Activated CD4-positive, alpha-beta memory T cell treated with anti-CD3 and anti-CD28 coated beads for 36 hours (primary cell): ENCODE measurements at regions not wholly inside any gene's neighbourhood (a gene's known extent, or its start where the extent isn't known, plus 50 kb on each side); places are given as distances from the start of the nearest gene placed in this dataset.
"Not testable (repeated sequence)": the region's sequence is repeated elsewhere in the genome, so short reads cannot be mapped to it uniquely, and the experiment has no call there.

Experiments
- CTCF ChIA-PET: fragments of 350-600 bp; sonication (Branson Sonifier 250); formaldehyde crosslinking; loops from one replicate; lab custom pipeline; 2021; ENCODE audit warnings: antibody characterized with exemption, inconsistent platforms; lab: Charles Lee
- POLR2A ChIA-PET: fragments of 350-600 bp; sonication (Branson Sonifier 250); formaldehyde crosslinking; loops from one replicate; lab custom pipeline; 2021; ENCODE audit warnings: antibody characterized with exemption; lab: Charles Lee
- DNase-seq: peaks from one replicate; pipeline ENCODE4 v3.0.0-alpha.2; 2020
- H3K27ac Mint-ChIP-seq: one replicate; pipeline ENCODE4 v1.8.0; 2021; ENCODE audit warnings: mixed read lengths
- H3K27me3 Mint-ChIP-seq: one replicate; pipeline ENCODE4 v1.8.0; 2021; ENCODE audit warnings: mixed read lengths
- H3K36me3 Mint-ChIP-seq: one replicate; pipeline ENCODE4 v1.8.0; 2021; ENCODE audit warnings: mixed read lengths
- H3K4me1 Mint-ChIP-seq: one replicate; pipeline ENCODE4 v1.8.0; 2021; ENCODE audit warnings: low read depth, mixed read lengths
- H3K4me3 Mint-ChIP-seq: one replicate; pipeline ENCODE4 v1.8.0; 2021; ENCODE audit warnings: mild to moderate bottlenecking, mixed read lengths
- H3K9me3 Mint-ChIP-seq: one replicate; pipeline ENCODE4 v1.8.0; 2021; ENCODE audit warnings: mixed read lengths
- intact Hi-C: fragments of 100-400 bp; cut with micrococcal nuclease; formaldehyde crosslinking; loops from one replicate; pipeline ENCODE4 v1.15.1; 2023

- ChIA-PET CTCF (interaction anchor here (0.9 kb wide), 1 partner anchor 10 kb away, joined by 3 read pairs; no protein-coding TSS in a partner anchor), POLR2A (no interaction called here)
- Mint-ChIP-seq H3K36me3 (no peaks in the 10 kb centered on the region), H3K4me1 (no peaks in the 10 kb centered on the region), H3K4me3 (no peak overlapping the region), H3K27ac (no peak overlapping the region), H3K27me3 (no peaks in the 10 kb centered on the region), H3K9me3 (no peaks in the 10 kb centered on the region)
- intact Hi-C loops, result no loop called here
- no peak for DNase-seq
These were observed 72.6 kb upstream of the CDC42EP3 start for GRCh38 chr2:37744010-37744409.

GRCh38 chr2:37744961-37745360 is 73.5 kb upstream of the CDC42EP3 start:
- not testable (repeated sequence) for H3K27ac Mint-ChIP-seq

DNA sequence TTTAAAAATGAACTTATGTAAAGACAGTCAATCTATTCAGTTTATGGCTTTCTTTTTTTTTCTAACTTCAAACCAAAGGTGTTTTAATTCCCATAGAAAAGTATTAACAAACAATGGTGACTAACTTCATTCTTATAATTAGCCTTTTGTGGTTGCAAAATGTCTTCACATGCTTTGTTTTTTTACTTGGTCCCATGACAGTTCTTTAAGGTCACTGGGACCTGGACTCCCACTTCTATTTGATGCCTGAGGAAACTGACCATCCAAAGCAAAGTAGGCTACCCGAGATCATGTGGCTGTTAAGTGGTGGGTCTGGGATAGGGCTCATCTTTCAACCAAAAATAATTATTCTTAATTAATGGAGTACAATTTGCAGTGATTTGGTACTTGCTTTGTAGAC is 74.6 kb upstream of the CDC42EP3 start:
- H3K4me3 Mint-ChIP-seq, H3K4me1 Mint-ChIP-seq, CTCF ChIA-PET, H3K9me3 Mint-ChIP-seq, H3K27me3 Mint-ChIP-seq, POLR2A ChIA-PET, H3K27ac Mint-ChIP-seq, DNase-seq, intact Hi-C loops, H3K36me3 Mint-ChIP-seq: not testable (repeated sequence)

More at GRCh38 chr2:37744961-37745360, 73.5 kb upstream of the CDC42EP3 start:
- H3K36me3 Mint-ChIP-seq, H3K4me3 Mint-ChIP-seq, H3K27me3 Mint-ChIP-seq, DNase-seq, intact Hi-C loops, H3K4me1 Mint-ChIP-seq, H3K9me3 Mint-ChIP-seq, POLR2A ChIA-PET, CTCF ChIA-PET: not testable (repeated sequence)

GRCh38 chr2:37746883-37747282 is 75.4 kb upstream of the CDC42EP3 start:
- no peak for DNase-seq
- Mint-ChIP-seq H3K9me3 (no peaks in the 10 kb centered on the region), H3K27ac (no peak overlapping the region), H3K36me3 (no peaks in the 10 kb centered on the region), H3K4me3 (no peak overlapping the region), H3K27me3 (no peaks in the 10 kb centered on the region), H3K4me1 (no peaks in the 10 kb centered on the region)
- POLR2A ChIA-PET, result no interaction called here
- intact Hi-C loops, result no loop called here
- CTCF ChIA-PET, result no interaction called here

DNA sequence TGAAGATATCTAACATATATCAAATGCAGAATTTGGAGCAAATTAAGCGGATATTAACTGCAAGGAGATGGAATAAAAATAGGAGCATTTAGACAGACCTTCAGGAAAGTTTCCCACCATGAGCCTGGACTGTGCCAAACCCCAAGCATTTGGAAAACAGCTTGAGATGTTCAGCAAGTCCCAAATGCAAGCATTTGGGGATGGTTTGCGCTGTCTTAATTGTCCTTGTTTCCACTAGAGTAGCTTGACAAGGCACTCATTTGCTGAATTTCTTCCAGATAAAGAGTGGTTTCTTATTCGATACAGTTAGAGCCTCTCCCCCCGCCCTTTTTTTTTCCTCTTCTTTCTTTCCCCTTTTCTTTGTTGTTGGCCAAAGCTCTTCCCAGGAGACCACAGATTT is 77.1 kb upstream of the CDC42EP3 start:
- H3K27ac Mint-ChIP-seq, result no peak overlapping the region
- CTCF ChIA-PET, result interaction anchor here (0.8 kb wide), 1 partner anchor 84 kb away, joined by 3 read pairs; no protein-coding TSS in a partner anchor
- POLR2A ChIA-PET, result no interaction called here

GRCh38 chr2:37750286-37750685 is 78.8 kb upstream of the CDC42EP3 start:
- H3K27me3 Mint-ChIP-seq, H3K9me3 Mint-ChIP-seq, DNase-seq, CTCF ChIA-PET, H3K4me3 Mint-ChIP-seq, H3K36me3 Mint-ChIP-seq, POLR2A ChIA-PET, intact Hi-C loops, H3K27ac Mint-ChIP-seq, H3K4me1 Mint-ChIP-seq: not testable (repeated sequence)

More for the DNA sequence above, 77.1 kb upstream of the CDC42EP3 start:
- intact Hi-C loops, result no loop called here
- Mint-ChIP-seq H3K4me3 (no peak overlapping the region), H3K27me3 (no peaks in the 10 kb centered on the region), H3K36me3 (no peaks in the 10 kb centered on the region), H3K9me3 (no peaks in the 10 kb centered on the region), H3K4me1 (no peaks in the 10 kb centered on the region)
- DNase-seq, result no peak

DNA sequence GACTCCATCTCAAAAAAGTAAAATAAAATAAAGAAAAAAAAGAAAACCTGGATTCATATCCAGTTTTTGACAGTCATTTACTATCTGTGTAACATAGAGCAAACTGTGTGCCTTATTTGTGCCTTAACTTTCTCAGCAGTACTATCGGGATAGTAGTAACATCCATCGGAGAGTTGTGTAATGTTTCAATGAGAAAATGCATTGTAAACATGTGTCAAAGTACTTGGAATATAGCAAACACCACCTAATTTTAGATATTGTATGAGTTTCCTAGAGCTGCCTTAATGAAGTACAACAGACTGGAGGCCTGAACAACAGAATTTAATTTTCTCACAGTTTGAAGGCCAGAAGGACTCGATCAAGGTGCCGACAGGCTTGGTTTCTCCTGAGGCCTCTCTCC is 81.3 kb upstream of the CDC42EP3 start:
- ChIA-PET POLR2A (no interaction called here), CTCF (no interaction called here)
- intact Hi-C loops, result no loop called here
- Mint-ChIP-seq H3K27ac (no peak overlapping the region), H3K4me3 (no peak overlapping the region), H3K4me1 (no peaks in the 10 kb centered on the region), H3K27me3 (no peaks in the 10 kb centered on the region), H3K36me3 (no peaks in the 10 kb centered on the region), H3K9me3 (no peaks in the 10 kb centered on the region)
- no peak for DNase-seq

- H3K36me3 Mint-ChIP-seq, result no peaks in the 10 kb centered on the region
- no peaks in the 10 kb centered on the region for H3K4me1 Mint-ChIP-seq
- ChIA-PET POLR2A (no interaction called here), CTCF (no interaction called here)
- H3K27me3 Mint-ChIP-seq, result no peaks in the 10 kb centered on the region
- H3K27ac Mint-ChIP-seq, result no peak overlapping the region
- no peak overlapping the region for H3K4me3 Mint-ChIP-seq
- H3K9me3 Mint-ChIP-seq, result no peaks in the 10 kb centered on the region
- DNase-seq, result no peak
- intact Hi-C loops, result no loop called here
These were observed 82.3 kb upstream of the CDC42EP3 start for GRCh38 chr2:37753758-37754157.

- H3K27ac Mint-ChIP-seq, H3K27me3 Mint-ChIP-seq, H3K4me3 Mint-ChIP-seq, POLR2A ChIA-PET, intact Hi-C loops, H3K36me3 Mint-ChIP-seq, H3K9me3 Mint-ChIP-seq, H3K4me1 Mint-ChIP-seq, CTCF ChIA-PET, DNase-seq: not testable (repeated sequence)
These were observed 84.6 kb upstream of the CDC42EP3 start for GRCh38 chr2:37755961-37756559.

- H3K36me3 Mint-ChIP-seq, H3K4me3 Mint-ChIP-seq, H3K27ac Mint-ChIP-seq, intact Hi-C loops, POLR2A ChIA-PET, H3K4me1 Mint-ChIP-seq, H3K9me3 Mint-ChIP-seq, H3K27me3 Mint-ChIP-seq, DNase-seq: not testable (repeated sequence)
- CTCF ChIA-PET, result interaction anchor here (1.0 kb wide), 1 partner anchor 134 kb away, joined by 3 read pairs; no protein-coding TSS in a partner anchor
These were observed 86.0 kb upstream of the CDC42EP3 start for GRCh38 chr2:37757456-37757855.

- DNase-seq, H3K27me3 Mint-ChIP-seq, H3K4me3 Mint-ChIP-seq, H3K9me3 Mint-ChIP-seq, H3K27ac Mint-ChIP-seq, H3K4me1 Mint-ChIP-seq, POLR2A ChIA-PET, H3K36me3 Mint-ChIP-seq, intact Hi-C loops: not testable (repeated sequence)
- CTCF ChIA-PET, result interaction anchor here (0.6 to 1.0 kb wide), 2 partner anchors 133 to 246 kb away, joined by 3 read pairs; no protein-coding TSS in a partner anchor
These were observed 86.7 kb upstream of the CDC42EP3 start for GRCh38 chr2:37758141-37758601.

- DNase-seq, H3K4me1 Mint-ChIP-seq, CTCF ChIA-PET, H3K36me3 Mint-ChIP-seq, POLR2A ChIA-PET, H3K9me3 Mint-ChIP-seq, H3K27me3 Mint-ChIP-seq, H3K4me3 Mint-ChIP-seq, intact Hi-C loops, H3K27ac Mint-ChIP-seq: not testable (repeated sequence)
These were observed 88.5 kb upstream of the CDC42EP3 start for GRCh38 chr2:37759989-37760388.

GRCh38 chr2:37760471-37760870 is 89.0 kb upstream of the CDC42EP3 start:
- CTCF ChIA-PET, result no interaction called here
- Mint-ChIP-seq H3K4me3 (no peak overlapping the region), H3K4me1 (peaks cover 6% of the 10 kb centered on the region), H3K27ac (no peak overlapping the region), H3K36me3 (no peaks in the 10 kb centered on the region), H3K9me3 (no peaks in the 10 kb centered on the region), H3K27me3 (peaks cover 1% of the 10 kb centered on the region)
- intact Hi-C loops, result no loop called here
- DNase-seq, result no peak
- POLR2A ChIA-PET, result interaction anchor here (0.6 kb wide), 1 partner anchor 160 kb away, joined by 3 read pairs; no protein-coding TSS in a partner anchor
